Endothelial cell of umbilical vein (primary cell): ENCODE measurements at regions not wholly inside any gene's neighbourhood (a gene's known extent, or its start where the extent isn't known, plus 50 kb on each side); places are given as distances from the start of the nearest gene placed in this dataset.

Experiments
- BruUV-seq: library from RNA; stranded (reverse); fragments of 400-500 nt; replicated peaks from 2 replicates; lab custom pipeline; 2021; lab: Mats Ljungman, UMichigan
- CTCF ChIA-PET: fragments of 300-600, 350-600 bp; sonication (Branson Sonifier 250); formaldehyde crosslinking; loops from one replicate; lab custom pipeline; 2021; ENCODE audit warnings: antibody characterized with exemption, inconsistent platforms; lab: Charles Lee
- POLR2A ChIA-PET: fragments of 300-600, 350-600 bp; sonication (Branson Sonifier 250); formaldehyde crosslinking; loops from one replicate; lab custom pipeline; 2021; ENCODE audit warnings: antibody characterized with exemption, inconsistent platforms; lab: Charles Lee
- DNase-seq: peaks from one replicate; pipeline ENCODE4 v3.0.0-alpha.2; 2011; ENCODE audit warnings: low read depth, low spot score
- FAIRE-seq: peaks from 2 replicates; lab custom pipeline; 2011; peaks lifted over from hg19 to GRCh38; lab: Jason Lieb, UNC
- H2AFZ ChIP-seq: 2 replicates; pipeline ENCODE4 v1.6.0; 2012; ENCODE audit warnings: low read depth, low read length, control low read depth, inconsistent platforms
- H3K27ac ChIP-seq: 2 replicates; pipeline ENCODE4 v1.5.1; 2011; ENCODE audit warnings: low read depth, mild to moderate bottlenecking, control low read depth, low read length, moderate library complexity; ENCODE audit not compliant: insufficient read depth
- H3K27me3 ChIP-seq, 2 experiments: 2 replicates each; pipeline versions ENCODE4 v1.6.0 to v1.6.1; 2011; ENCODE audit warnings: low read length in 2 of 2, mixed read lengths in 1 of 2; ENCODE audit not compliant: control insufficient read depth in 2 of 2, insufficient read depth in 2 of 2
- H3K36me3 ChIP-seq, 2 experiments: 2 replicates in 1 of 2; 3 replicates in 1 of 2; pipeline ENCODE4 v1.5.1; 2011; ENCODE audit warnings: low read length in 2 of 2, mild to moderate bottlenecking in 1 of 2, moderate library complexity in 1 of 2; ENCODE audit not compliant: control insufficient read depth in 2 of 2, insufficient read depth in 2 of 2; ENCODE audit errors: extremely low read depth in 1 of 2
- H3K4me1 ChIP-seq: 3 replicates; pipeline ENCODE4 v1.5.1; 2011; ENCODE audit warnings: mild to moderate bottlenecking, low read length; ENCODE audit not compliant: control insufficient read depth, insufficient read depth; ENCODE audit errors: extremely low read depth
- H3K4me2 ChIP-seq: 2 replicates; pipeline ENCODE4 v1.6.1; 2011; ENCODE audit warnings: low read length, control low read depth, mixed read lengths; ENCODE audit not compliant: insufficient read depth
- H3K4me3 ChIP-seq, 3 experiments: fragments of 200-600 bp in 1 of 3; sonication (generic), shearing (Covaris generic) in 1 of 3; replicated peaks in 1 of 3; 2 replicates each; pipeline ENCODE4 v1.5.1; 2011 to 2016; ENCODE audit warnings: control low read depth in 3 of 3, low read length in 3 of 3, mild to moderate bottlenecking in 2 of 3, inconsistent platforms in 1 of 3, low read depth in 1 of 3, moderate library complexity in 1 of 3; ENCODE audit not compliant: insufficient read depth in 1 of 3
- H3K79me2 ChIP-seq: 2 replicates; pipeline ENCODE4 v1.6.0; 2012; ENCODE audit warnings: low read length, inconsistent platforms; ENCODE audit not compliant: control insufficient read depth, insufficient read depth
- H3K9ac ChIP-seq: replicated peaks from 2 replicates; pipeline ENCODE3; 2011; ENCODE audit warnings: low read length, control low read depth; ENCODE audit not compliant: insufficient read depth; ENCODE audit errors: extremely low read depth
- H3K9me1 ChIP-seq: replicated peaks from 3 replicates; pipeline ENCODE4 v1.6.0; 2011; ENCODE audit warnings: mild to moderate bottlenecking, low read length; ENCODE audit not compliant: control insufficient read depth, insufficient read depth; ENCODE audit errors: extremely low read depth
- H3K9me3 ChIP-seq: replicated peaks from 2 replicates; pipeline ENCODE4 v1.5.1; 2012; ENCODE audit warnings: low read length, inconsistent platforms; ENCODE audit not compliant: control insufficient read depth, insufficient read depth
- H4K20me1 ChIP-seq: replicated peaks from 2 replicates; pipeline ENCODE3; 2011; ENCODE audit warnings: mild to moderate bottlenecking, low read length; ENCODE audit not compliant: control insufficient read depth, insufficient read depth; ENCODE audit errors: extremely low read depth
- EZH2 ChIP-seq: IDR thresholded peaks from 2 replicates; pipeline ENCODE4 v1.6.1; 2012; ENCODE audit warnings: borderline replicate concordance, low read depth, mild to moderate bottlenecking, moderate library complexity, low read length, inconsistent platforms; ENCODE audit not compliant: severe bottlenecking
- FOS ChIP-seq: IDR thresholded peaks from 2 replicates; pipeline ENCODE4 v1.6.1; 2011; ENCODE audit warnings: mild to moderate bottlenecking, low read length, moderate library complexity, borderline replicate concordance; ENCODE audit not compliant: insufficient read depth
- GATA2 ChIP-seq: IDR thresholded peaks from 2 replicates; pipeline ENCODE4 v1.7.0; 2011; ENCODE audit warnings: low read depth, mild to moderate bottlenecking, moderate library complexity, mixed read lengths, low read length; ENCODE audit not compliant: insufficient read length, insufficient read depth
- JUN ChIP-seq: IDR thresholded peaks from 2 replicates; pipeline ENCODE4 v1.6.1; 2011; ENCODE audit warnings: borderline replicate concordance, low read depth; ENCODE audit not compliant: insufficient read length, insufficient read depth
- MYC ChIP-seq: IDR thresholded peaks from one replicate; pipeline ENCODE4 v1.6.1; 2011; ENCODE audit warnings: mild to moderate bottlenecking, low read depth, low read length
- POLR2A ChIP-seq: IDR thresholded peaks from 2 replicates; pipeline ENCODE4 v1.6.1; 2012; ENCODE audit warnings: low read depth, mild to moderate bottlenecking, control low read depth, low read length
- POLR2AphosphoS5 ChIP-seq: IDR thresholded peaks from 2 replicates; pipeline ENCODE4 v1.6.1; 2012; ENCODE audit warnings: low read depth, mild to moderate bottlenecking, control low read depth, low read length, moderate library complexity; ENCODE audit not compliant: insufficient read depth
- dilution Hi-C: fragments of 300-500 bp; cut with MboI; formaldehyde crosslinking; loops from one replicate; pipeline ENCODE4 v1.15.0; 2019; ENCODE audit warnings: low sequenced_read_pairs; ENCODE audit not compliant: extremely low pct_ligation_motif_present
- intact Hi-C: fragments of 100-400 bp; cut with micrococcal nuclease; formaldehyde crosslinking; loops from one replicate; pipeline ENCODE4 v1.10.0; 2022
- TF ChIP-seq, protein P1 (sequence below), 2 donors: IDR thresholded peaks; 1 replicate in 1 of 2; 2 replicates in 1 of 2; pipeline ENCODE4 v1.5.1; 2011; ENCODE audit warnings: low read length in 2 of 2, mild to moderate bottlenecking in 2 of 2, moderate library complexity in 2 of 2, control low read depth in 1 of 2, inconsistent platforms in 1 of 2, low read depth in 1 of 2; ENCODE audit not compliant: insufficient read depth in 1 of 2; ENCODE audit errors: extremely low read depth in 1 of 2
- TF ChIP-seq, protein P2 (sequence below): IDR thresholded peaks from 2 replicates; pipeline ENCODE4 v1.6.1; 2011; ENCODE audit not compliant: insufficient read depth, insufficient read length

DNA sequence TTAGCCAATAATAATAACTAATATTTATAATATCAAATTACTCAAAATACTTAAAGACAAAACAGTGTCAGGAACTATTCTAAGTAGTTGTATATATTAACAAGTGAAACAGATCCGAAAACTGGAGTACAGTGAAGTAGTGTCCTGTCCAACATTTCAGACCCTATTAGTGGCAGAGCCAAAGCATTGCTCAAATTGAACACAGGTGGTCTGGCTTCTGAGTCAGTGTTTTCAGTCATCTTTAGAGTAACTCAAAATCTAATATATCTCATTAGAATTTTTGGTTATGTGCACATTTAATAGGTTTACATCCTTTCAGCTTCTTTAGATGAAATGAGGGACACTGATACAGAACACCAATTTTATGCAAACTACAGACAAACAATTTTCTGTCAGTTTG lies 652.5 kb downstream of the CDH11 start:
- no peak for DNase-seq
- Histone ChIP-seq H3K79me2 (no peaks in the 10 kb centered on the region), H3K27me3 (peaks cover 0 to 2% of the 10 kb centered on the region in 2 experiments), H3K27ac (no peak overlapping the region), H3K9me1 (no peaks in the 10 kb centered on the region), H3K4me1 (no peaks in the 10 kb centered on the region), H3K4me3 (no peak overlapping the region), H3K9ac (no peak overlapping the region), H2AFZ (no peak overlapping the region), H3K9me3 (no peaks in the 10 kb centered on the region), H3K36me3 (no peaks in the 10 kb centered on the region), H3K4me2 (no peak overlapping the region), H4K20me1 (no peaks in the 10 kb centered on the region)
- BruUV-seq: no TSS peak
- no peak for FAIRE-seq
- POLR2A ChIA-PET: no interaction called here
- TF ChIP-seq POLR2A (no peak), POLR2AphosphoS5 (no peak), MYC (no peak), JUN (no peak), EZH2 (no peak), FOS (no peak), GATA2 (no peak)
- TF ChIP-seq, protein P1, sequence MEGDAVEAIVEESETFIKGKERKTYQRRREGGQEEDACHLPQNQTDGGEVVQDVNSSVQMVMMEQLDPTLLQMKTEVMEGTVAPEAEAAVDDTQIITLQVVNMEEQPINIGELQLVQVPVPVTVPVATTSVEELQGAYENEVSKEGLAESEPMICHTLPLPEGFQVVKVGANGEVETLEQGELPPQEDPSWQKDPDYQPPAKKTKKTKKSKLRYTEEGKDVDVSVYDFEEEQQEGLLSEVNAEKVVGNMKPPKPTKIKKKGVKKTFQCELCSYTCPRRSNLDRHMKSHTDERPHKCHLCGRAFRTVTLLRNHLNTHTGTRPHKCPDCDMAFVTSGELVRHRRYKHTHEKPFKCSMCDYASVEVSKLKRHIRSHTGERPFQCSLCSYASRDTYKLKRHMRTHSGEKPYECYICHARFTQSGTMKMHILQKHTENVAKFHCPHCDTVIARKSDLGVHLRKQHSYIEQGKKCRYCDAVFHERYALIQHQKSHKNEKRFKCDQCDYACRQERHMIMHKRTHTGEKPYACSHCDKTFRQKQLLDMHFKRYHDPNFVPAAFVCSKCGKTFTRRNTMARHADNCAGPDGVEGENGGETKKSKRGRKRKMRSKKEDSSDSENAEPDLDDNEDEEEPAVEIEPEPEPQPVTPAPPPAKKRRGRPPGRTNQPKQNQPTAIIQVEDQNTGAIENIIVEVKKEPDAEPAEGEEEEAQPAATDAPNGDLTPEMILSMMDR (IDR thresholded peaks at IDR 0.05; ENCODE audit: extremely low read depth in 1 of 2, insufficient read depth in 1 of 2, low read depth in 1 of 2, low read length in 2 of 2): no peak
- TF ChIP-seq, protein P2, sequence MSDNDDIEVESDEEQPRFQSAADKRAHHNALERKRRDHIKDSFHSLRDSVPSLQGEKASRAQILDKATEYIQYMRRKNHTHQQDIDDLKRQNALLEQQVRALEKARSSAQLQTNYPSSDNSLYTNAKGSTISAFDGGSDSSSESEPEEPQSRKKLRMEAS: no peak
- dilution Hi-C loops: no loop called here
- CTCF ChIA-PET: interaction anchor here (1.1 to 1.3 kb wide), 3 partner anchors 9 to 379 kb away, joined by 3 to 6 read pairs (median 6); no protein-coding TSS in a partner anchor
- intact Hi-C loops: no loop called here
